GM13976 (cell line): ENCODE measurements at regions not wholly inside any gene's neighbourhood (a gene's known extent, or its start where the extent isn't known, plus 50 kb on each side); places are given as distances from the start of the nearest gene placed in this dataset.

Experiments
- DNase-seq: peaks from one replicate; pipeline ENCODE4 v3.0.0; 2012; ENCODE audit warnings: low spot score
- CTCF ChIP-seq: IDR thresholded peaks from 2 replicates; pipeline ENCODE4 v1.5.1; 2012; ENCODE audit warnings: borderline replicate concordance, mild to moderate bottlenecking; ENCODE audit not compliant: insufficient read depth; ENCODE audit errors: extremely low read depth, missing control alignments, control extremely low read depth
- in situ Hi-C: fragments of 300-500 bp; cut with MboI; formaldehyde crosslinking; loops from one replicate; pipeline ENCODE4 v1.12.0; 2022; ENCODE audit warnings: low sequenced_read_pairs, mixed read lengths, inconsistent platforms; ENCODE audit not compliant: unreplicated experiment

- DNase-seq, result no peak
- in situ Hi-C loops, result no loop called here
- no peak for TF ChIP-seq CTCF
These were observed 316.3 kb downstream of the NUAK1 start for GRCh38 chr12:105822131-105823105.

- no peak for DNase-seq
- in situ Hi-C loops, result no loop called here
- TF ChIP-seq CTCF, result no peak
These were observed 314.9 kb downstream of the NUAK1 start for GRCh38 chr12:105823810-105824209.

GRCh38 chr12:105825141-105825540, 313.6 kb downstream of the NUAK1 start:
- TF ChIP-seq CTCF, result no peak
- DNase-seq, result no peak
- in situ Hi-C loops, result no loop called here

GRCh38 chr12:105831372-105831771, 307.4 kb downstream of the NUAK1 start:
- in situ Hi-C loops, result no loop called here
- no peak for DNase-seq
- TF ChIP-seq CTCF, result no peak

GRCh38 chr12:105832021-105832420, 306.7 kb downstream of the NUAK1 start:
- in situ Hi-C loops, result no loop called here
- no peak for DNase-seq
- no peak for TF ChIP-seq CTCF

GRCh38 chr12:105832806-105833205, 305.9 kb downstream of the NUAK1 start:
- DNase-seq, result no peak
- in situ Hi-C loops, result no loop called here
- no peak for TF ChIP-seq CTCF
